HG02642 (cell line): ENCODE measurements at regions not wholly inside any gene's neighbourhood (a gene's known extent, or its start where the extent isn't known, plus 50 kb on each side); places are given as distances from the start of the nearest gene placed in this dataset.

Experiments
- ATAC-seq: cut with Tn5 transposase; IDR thresholded peaks from one replicate; pipeline ENCODE4 v1.9.1; 2021; ENCODE audit warnings: mild to moderate bottlenecking; ENCODE audit not compliant: unreplicated experiment, poor library complexity

DNA sequence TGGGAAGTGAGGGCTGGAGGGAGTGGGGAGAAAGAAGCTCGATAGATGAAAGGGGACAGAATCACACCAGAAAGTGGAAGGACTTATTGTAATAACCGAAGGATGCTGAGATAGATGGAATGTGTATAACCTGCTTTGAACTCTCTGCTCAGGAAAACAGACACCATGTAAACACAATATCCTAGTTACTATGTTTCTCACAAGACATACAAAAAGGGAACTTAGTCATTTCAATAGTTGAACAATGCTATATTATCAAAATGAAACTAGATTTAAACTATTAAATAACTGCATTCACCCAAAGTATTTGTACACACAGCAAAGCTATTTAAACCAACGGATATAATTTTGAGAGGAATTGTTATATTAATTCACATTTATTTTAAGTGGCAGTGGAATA is 108.3 kb upstream of the GADL1 start:
- ATAC-seq, result no peak

DNA sequence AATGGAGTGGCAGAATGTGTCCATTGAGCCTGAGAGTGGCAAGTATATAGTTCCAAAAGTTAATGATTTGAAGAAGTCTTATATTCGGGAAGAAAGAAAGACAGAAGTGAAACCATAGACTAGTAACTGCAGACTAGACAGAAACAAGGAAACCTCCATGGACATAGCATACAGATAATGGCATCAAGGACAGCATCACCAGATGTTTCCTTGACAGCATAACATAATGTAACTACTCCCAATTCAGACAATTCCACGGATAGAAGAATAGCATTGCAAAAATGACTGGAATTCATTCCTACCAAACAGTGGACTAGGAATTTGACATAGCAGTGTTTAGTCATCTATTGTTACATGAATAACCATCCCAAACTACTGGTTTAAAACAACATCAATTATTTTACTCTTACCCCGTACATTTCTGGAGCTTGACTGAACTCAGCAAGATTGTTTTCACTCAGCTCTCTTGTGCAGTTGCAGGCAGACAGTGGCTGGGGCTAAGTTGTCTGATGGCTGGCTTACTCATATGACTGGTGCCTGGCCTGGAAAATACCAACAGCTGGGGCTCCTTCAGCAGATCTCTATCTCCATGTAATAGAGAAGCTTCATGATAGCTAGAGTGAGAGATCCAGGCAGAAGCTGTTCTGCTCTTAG is 109.7 kb upstream of the GADL1 start:
- peak; percentile 62 for ATAC-seq

GRCh38 chr3:31008994-31009393 is 114.5 kb upstream of the GADL1 start:
- ATAC-seq, result no peak

GRCh38 chr3:31009881-31010280 is 115.4 kb upstream of the GADL1 start:
- ATAC-seq, result no peak

GRCh38 chr3:31010491-31010890 is 116.0 kb upstream of the GADL1 start:
- ATAC-seq, result no peak

GRCh38 chr3:31011380-31011779 is 116.9 kb upstream of the GADL1 start:
- ATAC-seq, result no peak

DNA sequence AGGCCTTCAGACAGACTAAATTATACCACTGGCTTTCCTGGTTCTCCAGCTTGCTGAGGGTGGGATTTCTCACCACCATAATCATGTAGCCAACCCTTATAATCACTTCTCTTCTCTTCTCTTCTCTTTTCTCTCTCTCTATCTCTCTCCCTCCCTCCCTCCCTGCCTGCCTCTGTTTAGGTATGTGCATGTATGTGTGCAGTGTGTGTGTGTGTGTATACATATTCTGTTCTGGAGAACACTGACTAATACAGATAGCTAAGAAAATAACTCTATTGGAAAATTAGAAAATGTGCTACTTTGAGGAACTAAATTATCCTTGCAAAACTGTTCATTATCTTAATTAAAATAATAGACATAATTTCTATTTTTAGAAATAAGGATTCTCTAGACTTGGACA is 118.6 kb upstream of the GADL1 start:
- ATAC-seq, result no peak

DNA sequence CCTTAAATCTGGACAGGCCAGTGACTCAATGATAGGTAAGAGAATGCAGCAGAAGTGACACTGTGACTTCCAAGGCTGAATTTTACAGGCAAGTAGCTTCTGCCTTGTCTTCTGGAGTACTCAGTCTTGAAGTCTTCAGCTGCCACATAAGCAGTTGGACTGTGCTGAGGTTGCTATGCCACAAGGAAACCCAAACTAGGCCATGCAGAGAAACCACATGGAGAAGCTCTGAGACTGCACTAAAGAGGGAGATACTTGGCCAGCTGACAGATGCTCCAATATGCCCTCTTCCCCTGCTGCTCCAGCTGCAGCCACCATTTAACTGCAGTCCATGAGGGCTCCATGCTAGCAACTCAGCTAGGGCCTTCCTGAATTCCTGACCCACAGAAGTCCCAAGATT is 119.4 kb upstream of the GADL1 start:
- no peak for ATAC-seq

- no peak for ATAC-seq
Measured at GRCh38 chr3:31014317-31015040, 120.0 kb upstream of the GADL1 start.

DNA sequence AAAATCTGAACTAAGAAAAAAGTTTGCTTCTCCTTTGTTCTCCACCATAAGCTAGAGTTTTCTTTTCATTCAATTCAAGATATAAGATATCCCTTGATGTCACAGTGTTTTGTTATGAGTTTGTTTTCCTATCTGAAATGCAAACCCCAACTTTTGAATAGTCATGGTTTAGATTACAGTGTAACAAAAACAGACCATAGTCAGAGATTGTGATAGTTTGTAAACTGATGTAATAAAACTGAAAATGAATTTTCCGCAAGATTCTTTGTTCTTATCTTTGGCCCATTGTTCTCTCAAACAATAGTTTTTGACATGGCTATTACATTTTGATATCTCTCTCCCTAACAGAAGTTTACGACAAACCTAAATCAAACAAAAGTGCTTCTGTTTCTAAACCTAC is 121.7 kb upstream of the GADL1 start:
- ATAC-seq, result no peak

GRCh38 chr3:31022716-31023115 is 128.3 kb upstream of the GADL1 start:
- ATAC-seq, result no peak

GRCh38 chr3:31025541-31025940 is 131.1 kb upstream of the GADL1 start:
- no peak for ATAC-seq

DNA sequence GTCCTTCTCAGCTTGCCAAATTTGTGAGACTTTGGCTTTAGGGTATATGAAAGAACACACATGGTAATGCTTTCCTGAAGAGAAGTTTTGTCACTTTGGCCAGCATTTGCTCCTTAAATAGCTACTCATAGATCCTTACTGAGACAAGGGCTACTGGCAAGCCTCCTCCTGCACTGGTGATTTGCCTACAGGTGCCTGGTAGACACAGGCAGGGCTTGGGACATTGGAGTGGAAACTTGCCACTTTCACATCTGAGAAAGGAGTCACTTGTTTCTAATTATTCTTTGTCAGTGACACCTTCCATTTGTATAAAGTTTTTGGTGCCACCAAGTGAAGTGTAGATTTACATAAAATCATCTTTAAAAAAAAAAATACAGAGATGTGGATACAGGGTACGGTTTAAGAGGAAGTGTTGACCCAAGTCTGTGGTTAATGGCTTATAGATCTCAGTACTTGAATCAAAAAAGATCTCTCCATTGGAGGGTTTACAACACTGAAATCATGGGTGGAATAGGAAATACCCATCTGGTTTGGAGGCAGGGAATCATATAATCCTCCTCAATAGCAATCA is 132.8 kb upstream of the GADL1 start:
- peak; percentile 45 for ATAC-seq

DNA sequence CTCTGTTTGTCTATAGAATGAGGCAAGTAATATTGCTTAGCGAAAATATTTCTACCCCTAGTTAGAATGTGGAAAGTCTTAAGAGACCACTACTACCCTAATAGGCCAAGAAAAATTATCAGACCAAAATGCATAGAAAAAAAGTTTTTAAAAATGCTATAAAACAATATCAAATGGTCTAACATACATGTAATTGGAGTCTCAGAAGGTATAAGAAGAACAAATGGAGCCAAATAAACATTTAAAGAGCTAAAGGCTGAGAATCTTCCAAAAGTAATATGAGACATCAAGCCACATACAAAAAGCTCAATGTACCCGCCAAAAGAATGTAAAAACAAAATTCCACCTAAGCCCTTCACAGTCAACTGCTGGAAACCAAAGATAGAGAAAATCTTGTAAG is 133.5 kb upstream of the GADL1 start:
- ATAC-seq, result no peak

DNA sequence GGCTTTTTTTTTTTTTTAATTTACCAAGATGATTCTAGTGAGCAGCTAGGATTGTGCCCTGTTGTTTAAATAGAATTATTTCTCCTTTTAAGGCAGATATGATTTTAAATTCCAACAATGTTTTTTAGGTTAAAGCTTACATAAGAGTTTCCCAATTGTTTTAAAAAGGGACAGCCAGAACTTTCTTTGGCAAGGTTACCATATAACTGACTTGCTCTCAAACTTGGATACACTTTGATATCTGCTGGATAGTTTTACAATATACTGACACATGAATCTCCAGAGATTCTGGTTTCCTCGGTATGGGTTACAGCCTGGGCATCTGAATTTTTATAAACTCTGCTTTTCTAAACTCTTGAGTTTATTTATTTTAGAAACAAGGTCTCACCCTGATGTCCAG is 134.3 kb upstream of the GADL1 start:
- ATAC-seq, result no peak

DNA sequence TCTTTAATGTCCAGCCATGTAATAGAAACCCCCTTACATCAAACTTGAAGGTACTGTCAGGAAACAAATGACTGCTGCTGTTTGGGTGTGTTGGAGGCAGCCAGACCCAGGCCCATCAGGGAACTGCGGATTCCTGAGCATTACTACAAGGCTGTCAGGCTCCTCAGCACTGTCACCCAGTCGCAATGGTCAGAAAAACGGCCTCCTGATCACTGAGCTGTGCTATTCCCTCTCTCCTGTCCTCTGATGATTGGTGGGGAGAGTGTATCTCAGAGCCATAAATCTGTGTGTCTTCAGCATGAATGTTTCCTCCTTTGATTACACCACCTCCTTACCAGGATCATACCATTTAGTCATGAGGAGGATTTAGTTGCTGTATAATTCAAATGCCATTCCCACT is 135.2 kb upstream of the GADL1 start:
- no peak for ATAC-seq

GRCh38 chr3:31035681-31036080 is 141.2 kb upstream of the GADL1 start:
- ATAC-seq, result no peak

GRCh38 chr3:31038086-31038739 is 143.8 kb upstream of the GADL1 start:
- ATAC-seq, result no peak

- ATAC-seq, result no peak
Measured at GRCh38 chr3:31039145-31039544, 144.7 kb upstream of the GADL1 start.

DNA sequence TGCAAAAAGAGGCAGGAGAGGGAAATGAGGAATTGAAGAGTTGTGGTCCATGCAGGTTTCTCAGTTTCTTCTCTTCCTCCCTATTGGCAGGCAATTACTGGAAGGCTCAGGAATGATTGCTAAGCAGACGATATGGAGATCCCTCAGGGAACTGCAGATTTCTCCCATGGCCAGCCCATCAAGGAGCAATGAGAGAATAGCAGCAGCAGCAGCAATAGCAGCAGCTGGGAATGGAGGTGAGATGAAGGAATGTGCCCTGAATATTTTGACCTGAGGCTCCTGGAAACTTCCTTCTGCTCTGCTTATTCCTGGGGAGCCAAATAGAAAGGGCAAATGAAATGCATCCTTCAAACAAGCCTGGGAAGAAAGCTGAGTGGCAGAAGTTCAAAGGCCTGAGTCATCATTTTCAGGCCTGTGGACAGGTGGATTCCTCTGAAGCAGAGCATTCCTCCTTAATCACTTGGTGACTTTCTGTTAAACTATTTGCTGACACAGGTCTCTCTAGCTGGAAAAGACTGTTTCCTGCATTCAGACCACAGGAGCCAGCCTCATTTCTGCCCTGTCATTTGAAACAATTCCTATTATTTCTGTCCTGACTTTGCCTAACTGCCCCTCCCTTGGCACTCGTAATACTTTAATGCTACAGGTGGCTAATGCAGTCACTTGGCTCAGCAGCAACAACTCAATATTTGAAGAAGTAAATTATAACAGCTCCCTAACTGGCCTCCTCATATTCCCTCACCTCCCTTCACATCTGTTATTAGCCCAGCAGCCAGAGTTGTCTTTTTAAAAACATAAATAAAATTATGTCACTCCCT is 146.9 kb upstream of the GADL1 start:
- no peak for ATAC-seq
